Pancreas (tissue), 10 donors: ENCODE measurements at regions not wholly inside any gene's neighbourhood (a gene's known extent, or its start where the extent isn't known, plus 50 kb on each side); places are given as distances from the start of the nearest gene placed in this dataset.

Experiments
- ATAC-seq, 4 donors: fragments of 200-7000 bp; cut with Tn5 transposase; one replicate each; pipeline versions ENCODE4 v1.8.0 to v1.9.1; 2020; ENCODE audit warnings: mild to moderate bottlenecking in 4 of 4, moderate library complexity in 4 of 4
- DNase-seq, 6 donors: peaks; one replicate each; pipeline ENCODE4 v3.0.0-alpha.2; 2020
- FAIRE-seq: peaks from 2 replicates; lab custom pipeline; 2012; peaks lifted over from hg19 to GRCh38; lab: Jason Lieb, UNC
- H3K27ac ChIP-seq, 4 donors: fragments of 200-600 bp; sonication (generic); 1 replicate in 3 of 4; 2 replicates in 1 of 4; pipeline versions ENCODE4 v1.5.0 to v1.8.0; 2020
- H3K27me3 ChIP-seq, 4 donors: fragments of 200-600 bp; one replicate each; pipeline ENCODE4 v1.8.0; 2021
- H3K36me3 ChIP-seq, 3 donors: fragments of 200-600 bp; sonication (generic) in 1 of 3; one replicate each; pipeline versions ENCODE4 v1.5.0 to v1.8.0; 2020 to 2021
- H3K4me1 ChIP-seq, 3 donors: fragments of 200-600 bp; one replicate each; pipeline ENCODE4 v1.8.0; 2021
- H3K4me3 ChIP-seq, 4 donors: fragments of 200-600 bp; sonication (generic) in 2 of 4; one replicate each; pipeline versions ENCODE4 v1.5.0 to v1.8.0; 2020 to 2021
- H3K9me3 ChIP-seq, 4 donors: fragments of 200-600 bp; one replicate each; pipeline ENCODE4 v1.8.0; 2021
- WGBS, 2 donors: extraction: QIAGEN DNeasy Blood & Tissue Kit; methylation state at CpG; one replicate each; pipeline ENCODE4 v1.1.7; 2013; 5-methylcytosine and 5-hydroxymethylcytosine counted together
- intact Hi-C, 3 donors: fragments of 100-400 bp; cut with DNase I; formaldehyde crosslinking; loops; one replicate each; pipeline versions ENCODE4 v1.11.1 to v1.14.2; 2022
- TF ChIP-seq, protein P1 (sequence below), 4 donors: fragments of 200-600 bp; sonication (generic) in 3 of 4; IDR thresholded peaks; one replicate each; pipeline versions ENCODE4 v1.5.0 to v1.8.0; 2021; ENCODE audit warnings: antibody characterized with exemption in 4 of 4
- donor health status: healthy with polysubstance abuse.
- donor health status: DM: no; HTN: no; CAD: no; lungs with moderate emphysema.
- donor health status: DM: no; HTN: no; CAD: no.
- donor health status: control.
- donor health status: control.
- donor health status: Bipolar disorder and iron deficiency.
- donor health status: DM: yes; HTN: yes; CAD: no.
- donor health status: DM: no; HTN: no; CAD: no.
- donor health status: DM: no; HTN: no; CAD: no.
- donor health status: DM: yes; HTN: yes; CAD: no.

DNA sequence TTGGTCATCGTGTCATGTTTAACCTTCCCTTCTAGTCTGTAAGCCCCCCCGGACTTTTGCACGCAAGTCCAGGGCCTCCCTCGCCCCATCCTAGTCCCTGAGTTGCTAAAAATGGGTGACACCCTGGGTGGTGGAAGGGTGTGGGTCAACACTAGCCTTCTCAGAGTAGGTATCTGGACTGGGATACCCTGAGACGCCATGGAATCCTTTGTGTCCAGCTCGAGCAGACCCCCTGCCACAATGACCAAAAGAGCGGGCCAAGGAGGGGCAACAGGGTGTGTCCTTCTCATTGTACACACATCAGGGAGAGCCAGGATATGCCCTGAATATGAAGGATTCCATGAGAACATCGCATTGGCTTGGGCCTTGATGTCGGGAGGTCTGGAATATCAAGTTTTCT is 67.5 kb upstream of the ATP12A start:
- Histone ChIP-seq H3K4me1 (no peaks in the 10 kb centered on the region), H3K9me3 (no peaks in the 10 kb centered on the region), H3K27me3 (no peaks in the 10 kb centered on the region), H3K27ac (no peak overlapping the region), H3K4me3 (no peak overlapping the region), H3K36me3 (no peaks in the 10 kb centered on the region)
- 83 to 86% methylated on average over 9 of the region's 9 CpGs for WGBS, 2 donors
- no peak for ATAC-seq
- FAIRE-seq: no peak
- TF ChIP-seq, protein P1, sequence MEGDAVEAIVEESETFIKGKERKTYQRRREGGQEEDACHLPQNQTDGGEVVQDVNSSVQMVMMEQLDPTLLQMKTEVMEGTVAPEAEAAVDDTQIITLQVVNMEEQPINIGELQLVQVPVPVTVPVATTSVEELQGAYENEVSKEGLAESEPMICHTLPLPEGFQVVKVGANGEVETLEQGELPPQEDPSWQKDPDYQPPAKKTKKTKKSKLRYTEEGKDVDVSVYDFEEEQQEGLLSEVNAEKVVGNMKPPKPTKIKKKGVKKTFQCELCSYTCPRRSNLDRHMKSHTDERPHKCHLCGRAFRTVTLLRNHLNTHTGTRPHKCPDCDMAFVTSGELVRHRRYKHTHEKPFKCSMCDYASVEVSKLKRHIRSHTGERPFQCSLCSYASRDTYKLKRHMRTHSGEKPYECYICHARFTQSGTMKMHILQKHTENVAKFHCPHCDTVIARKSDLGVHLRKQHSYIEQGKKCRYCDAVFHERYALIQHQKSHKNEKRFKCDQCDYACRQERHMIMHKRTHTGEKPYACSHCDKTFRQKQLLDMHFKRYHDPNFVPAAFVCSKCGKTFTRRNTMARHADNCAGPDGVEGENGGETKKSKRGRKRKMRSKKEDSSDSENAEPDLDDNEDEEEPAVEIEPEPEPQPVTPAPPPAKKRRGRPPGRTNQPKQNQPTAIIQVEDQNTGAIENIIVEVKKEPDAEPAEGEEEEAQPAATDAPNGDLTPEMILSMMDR (IDR thresholded peaks at IDR 0.05): no peak
- DNase-seq: no peak
- intact Hi-C loops: no loop called here

DNA sequence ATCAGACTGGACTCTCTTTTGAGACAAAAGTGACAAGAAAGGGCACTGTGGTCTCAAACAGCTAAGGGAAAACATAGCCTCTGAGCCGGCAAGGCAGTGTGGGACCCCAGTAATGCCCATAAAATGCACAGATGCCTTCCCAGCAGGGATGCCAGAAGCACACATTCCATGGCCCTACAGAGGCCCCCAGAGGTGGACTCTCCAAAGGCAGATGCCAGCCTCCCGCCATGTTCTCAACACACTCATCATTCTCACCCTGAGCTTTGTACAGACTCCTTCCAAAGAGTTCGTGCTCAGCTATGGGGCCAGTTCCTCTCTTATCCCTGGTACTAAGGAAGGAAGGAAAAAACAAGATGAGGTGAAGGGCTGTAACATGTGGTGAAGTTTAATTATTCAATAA is 67.1 kb upstream of the ATP12A start:
- FAIRE-seq: no peak
- TF ChIP-seq, protein P1 (IDR thresholded peaks at IDR 0.05): no peak
- H3K9me3 ChIP-seq: no peaks in the 10 kb centered on the region
- H3K27ac ChIP-seq: no peak overlapping the region
- intact Hi-C loops: no loop called here
- no peaks in the 10 kb centered on the region for H3K4me1 ChIP-seq
- ATAC-seq: no peak
- WGBS, 2 donors: 84 to 90% methylated on average over 3 of the region's 3 CpGs
- no peak overlapping the region for H3K4me3 ChIP-seq
- DNase-seq: no peak
- H3K36me3 ChIP-seq: no peaks in the 10 kb centered on the region
- H3K27me3 ChIP-seq: no peaks in the 10 kb centered on the region

DNA sequence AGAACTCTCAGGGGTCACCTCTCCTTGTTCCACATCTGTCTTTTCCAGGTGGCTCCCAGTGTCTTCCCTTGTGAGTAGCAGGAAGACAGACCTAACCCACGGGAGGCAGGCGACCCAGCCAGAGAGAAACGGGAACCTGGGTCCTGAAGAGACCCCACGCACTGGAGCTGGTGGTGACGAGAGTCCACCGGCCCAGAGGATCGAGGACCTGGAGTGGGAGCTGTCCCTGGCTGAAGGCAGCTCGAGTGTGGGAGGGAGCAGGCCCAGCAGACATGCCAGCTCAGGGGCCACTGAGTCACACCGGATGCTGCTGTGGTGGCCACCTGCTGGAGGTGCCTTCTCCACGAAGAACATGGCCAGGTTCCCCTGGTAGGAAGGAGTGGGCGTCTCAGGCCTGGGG is 66.5 kb upstream of the ATP12A start:
- no peak for DNase-seq
- WGBS, 2 donors: 73 to 75% methylated on average over 11 of the region's 11 CpGs
- no peaks in the 10 kb centered on the region for H3K36me3 ChIP-seq
- no peaks in the 10 kb centered on the region for H3K9me3 ChIP-seq
- H3K4me3 ChIP-seq: no peak overlapping the region
- ATAC-seq: no peak
- FAIRE-seq: no peak
- no peaks in the 10 kb centered on the region for H3K27me3 ChIP-seq
- intact Hi-C loops: no loop called here
- TF ChIP-seq, protein P1 (IDR thresholded peaks at IDR 0.05): no peak
- no peak overlapping the region for H3K27ac ChIP-seq
- H3K4me1 ChIP-seq: no peaks in the 10 kb centered on the region

DNA sequence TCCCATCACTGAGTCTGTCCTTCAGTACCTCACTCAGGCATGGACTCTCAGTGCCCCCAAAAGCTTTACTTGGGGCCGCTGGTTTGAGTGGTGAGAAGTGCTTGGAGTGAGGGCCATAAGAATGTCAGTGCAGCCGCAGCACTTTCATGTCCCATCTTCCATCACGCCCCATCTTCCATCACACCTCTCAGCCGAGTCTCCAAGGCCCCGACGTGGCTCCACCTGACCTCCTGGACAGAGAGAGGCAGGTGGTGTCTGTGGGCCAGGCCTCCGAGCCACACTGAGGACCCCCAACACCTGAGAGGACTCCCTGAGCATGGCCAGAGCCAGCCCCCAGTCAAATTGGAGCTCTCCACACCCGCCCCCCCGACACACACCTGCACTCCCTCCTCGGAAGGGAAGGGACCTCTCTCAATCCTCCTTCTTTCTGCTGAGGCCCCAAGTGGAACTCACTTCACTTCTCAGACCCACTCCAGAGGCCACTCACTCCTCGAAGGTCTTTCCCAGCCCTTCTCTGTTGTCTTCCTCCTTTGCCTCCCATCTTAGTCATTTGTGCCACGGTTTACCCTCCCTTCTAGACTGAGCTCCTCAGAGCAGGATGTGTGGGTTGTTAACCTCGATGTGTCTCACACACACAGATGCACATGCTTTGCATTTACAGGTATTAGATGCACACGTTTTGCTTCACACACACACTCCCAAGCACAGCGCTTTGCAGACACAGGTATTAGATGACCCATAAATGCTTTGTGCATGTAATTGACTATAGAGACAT is 65.7 kb upstream of the ATP12A start:
- no peaks in the 10 kb centered on the region for H3K9me3 ChIP-seq
- DNase-seq (no peak), ATAC-seq (no peak), FAIRE-seq (no peak)
- TF ChIP-seq, protein P1 (IDR thresholded peaks at IDR 0.05): no peak
- 69 to 78% methylated on average over 15 of the region's 15 CpGs for WGBS, 2 donors
- intact Hi-C loops: no loop called here
- no peak overlapping the region for H3K4me3 ChIP-seq
- H3K27me3 ChIP-seq: no peaks in the 10 kb centered on the region
- no peaks in the 10 kb centered on the region for H3K36me3 ChIP-seq
- H3K27ac ChIP-seq: no peak overlapping the region
- no peaks in the 10 kb centered on the region for H3K4me1 ChIP-seq

DNA sequence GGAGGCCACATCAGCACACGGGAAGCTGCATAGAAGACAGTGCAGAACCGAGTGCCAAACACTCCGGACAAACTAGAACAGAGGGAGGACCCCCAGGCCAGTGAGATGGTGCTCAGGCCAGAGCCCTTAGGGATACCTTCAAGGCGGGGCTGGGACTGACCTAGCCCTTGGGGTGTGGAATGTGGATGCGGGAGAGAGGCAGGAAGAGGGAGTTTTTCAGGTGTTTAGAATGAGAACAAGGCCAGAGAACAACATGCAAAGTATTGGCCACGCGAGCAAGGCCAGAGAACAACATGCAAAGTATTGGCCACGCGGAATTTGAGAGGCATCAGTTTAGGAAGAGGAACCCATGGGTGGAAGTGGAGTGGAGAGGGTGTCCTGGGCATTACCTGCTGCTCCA is 65.1 kb upstream of the ATP12A start:
- no peaks in the 10 kb centered on the region for H3K9me3 ChIP-seq
- ATAC-seq (no peak), DNase-seq (no peak), FAIRE-seq (no peak)
- H3K4me3 ChIP-seq: no peak overlapping the region
- no peak overlapping the region for H3K27ac ChIP-seq
- intact Hi-C loops: no loop called here
- TF ChIP-seq, protein P1 (IDR thresholded peaks at IDR 0.05): no peak
- H3K4me1 ChIP-seq: no peaks in the 10 kb centered on the region
- no peaks in the 10 kb centered on the region for H3K36me3 ChIP-seq
- H3K27me3 ChIP-seq: no peaks in the 10 kb centered on the region
- 77 to 88% methylated on average over 9 of the region's 9 CpGs for WGBS, 2 donors
